Tibial nerve (tissue), 3 donors: ENCODE measurements at regions not wholly inside any gene's neighbourhood (a gene's known extent, or its start where the extent isn't known, plus 50 kb on each side); places are given as distances from the start of the nearest gene placed in this dataset.

ENCODE experiments used
- POLR2A ChIP-seq, 2 donors: fragments of 450-650 bp; IDR thresholded peaks; one replicate each; pipeline ENCODE4 v1.6.1; 2017; ENCODE audit warnings: antibody characterized with exemption in 2 of 2, mild to moderate bottlenecking in 2 of 2, moderate library complexity in 2 of 2
- TF ChIP-seq, protein P1 (sequence below), 5 experiments: fragments of 200-600 bp in 3 of 5; fragments of 450-650 bp in 2 of 5; sonication (generic) in 3 of 5; IDR thresholded peaks; one replicate each; pipeline ENCODE4 v1.5.1; 2016 to 2019; ENCODE audit warnings: antibody characterized with exemption in 5 of 5, mild to moderate bottlenecking in 3 of 5, moderate library complexity in 2 of 5

- TF ChIP-seq, protein P1, sequence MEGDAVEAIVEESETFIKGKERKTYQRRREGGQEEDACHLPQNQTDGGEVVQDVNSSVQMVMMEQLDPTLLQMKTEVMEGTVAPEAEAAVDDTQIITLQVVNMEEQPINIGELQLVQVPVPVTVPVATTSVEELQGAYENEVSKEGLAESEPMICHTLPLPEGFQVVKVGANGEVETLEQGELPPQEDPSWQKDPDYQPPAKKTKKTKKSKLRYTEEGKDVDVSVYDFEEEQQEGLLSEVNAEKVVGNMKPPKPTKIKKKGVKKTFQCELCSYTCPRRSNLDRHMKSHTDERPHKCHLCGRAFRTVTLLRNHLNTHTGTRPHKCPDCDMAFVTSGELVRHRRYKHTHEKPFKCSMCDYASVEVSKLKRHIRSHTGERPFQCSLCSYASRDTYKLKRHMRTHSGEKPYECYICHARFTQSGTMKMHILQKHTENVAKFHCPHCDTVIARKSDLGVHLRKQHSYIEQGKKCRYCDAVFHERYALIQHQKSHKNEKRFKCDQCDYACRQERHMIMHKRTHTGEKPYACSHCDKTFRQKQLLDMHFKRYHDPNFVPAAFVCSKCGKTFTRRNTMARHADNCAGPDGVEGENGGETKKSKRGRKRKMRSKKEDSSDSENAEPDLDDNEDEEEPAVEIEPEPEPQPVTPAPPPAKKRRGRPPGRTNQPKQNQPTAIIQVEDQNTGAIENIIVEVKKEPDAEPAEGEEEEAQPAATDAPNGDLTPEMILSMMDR (IDR thresholded peaks at IDR 0.05), result no peak
- TF ChIP-seq POLR2A (IDR thresholded peaks at IDR 0.05), result no peak
Measured at GRCh38 chr14:49497267-49497666, 88.9 kb downstream of the RPS29 start.
